ENCODE measurements at regions not wholly inside any gene's neighbourhood (a gene's known extent, or its start where the extent isn't known, plus 50 kb on each side); places are given as distances from the start of the nearest gene placed in this dataset.

DNA sequence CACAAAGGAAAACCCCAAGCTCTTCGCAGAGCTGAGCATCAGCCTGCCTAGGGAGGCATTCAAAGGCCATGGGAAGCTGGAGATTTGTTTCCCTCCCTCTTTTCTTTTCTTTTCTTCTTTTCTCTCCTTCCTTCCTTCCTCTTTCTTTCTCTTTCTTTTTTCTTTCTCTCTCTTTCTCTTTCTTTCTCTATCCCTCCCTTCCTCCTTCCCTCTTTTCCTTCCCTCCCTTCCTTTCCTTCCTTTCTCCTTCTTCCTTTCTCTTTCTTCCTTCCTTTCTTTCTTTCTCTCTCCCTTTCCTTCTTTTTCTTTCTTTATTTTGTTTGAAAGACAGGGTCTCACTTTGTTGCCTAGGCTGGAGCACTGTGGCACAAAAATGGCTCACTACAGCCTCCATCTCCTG is 168.4 kb upstream of the ARL4C start:
- Histone ChIP-seq H3K27me3 (replicated peaks in 1 of 2; ENCODE audit: control insufficient read depth in 2 of 2, insufficient read depth in 2 of 2, low read length in 1 of 2) (no peaks in the 10 kb centered on the region), H3K9ac (ENCODE audit: control insufficient read depth, insufficient read depth, low read length) (no peak overlapping the region), H3K27ac (ENCODE audit: control insufficient read depth, insufficient read depth) (no peak overlapping the region), H3K36me3 (ENCODE audit: control insufficient read depth in 2 of 2, insufficient read depth in 2 of 2, low read length in 1 of 2) (no peaks in the 10 kb centered on the region), H3K4me3 (no peak overlapping the region), H3K4me1 (ENCODE audit: control insufficient read depth, insufficient read depth, low read length) (no peaks in the 10 kb centered on the region), H3K79me2 (ENCODE audit: control insufficient read depth, insufficient read depth, low read length) (no peaks in the 10 kb centered on the region), H3K9me3 (replicated peaks; ENCODE audit: control insufficient read depth, insufficient read depth, low read length) (no peaks in the 10 kb centered on the region; the same call in 2 of the 3 replicates), H4K20me1 (ENCODE audit: control insufficient read depth, insufficient read depth) (no peaks in the 10 kb centered on the region), H2AFZ (ENCODE audit: control insufficient read depth, low read depth, low read length) (no peak overlapping the region), H3K4me2 (ENCODE audit: control insufficient read depth, insufficient read depth) (no peak overlapping the region)
- intact Hi-C loops (cut with micrococcal nuclease; ENCODE audit: unreplicated experiment): no loop called here
- 6% methylated on average over 1 of the region's 1 CpG for WGBS (ENCODE audit: insufficient coverage, insufficient replicate concordance, low lambda C conversion rate, missing lambda C conversion rate)
- ChIA-PET SMC1A (ENCODE audit: uncharacterized antibody, unreplicated experiment) (no interaction called here), RAD21 (ENCODE audit: unreplicated experiment) (no interaction called here), CTCF (no interaction called here), POLR2A (no interaction called here)
- ATAC-seq (no peak), DNase-seq (ENCODE audit: low read depth, low spot score) (no peak), FAIRE-seq (no peak)
- TF ChIP-seq ATF7 (IDR thresholded peaks at IDR 0.05; ENCODE audit: low read depth): no peak
- no peak for TF ChIP-seq SMARCA5 (IDR thresholded peaks at IDR 0.05)
- TF ChIP-seq BMI1 (IDR thresholded peaks at IDR 0.05; ENCODE audit: borderline replicate concordance): no peak
- no peak for TF ChIP-seq PAX8 (IDR thresholded peaks at IDR 0.05)
- TF ChIP-seq RBBP5 (conservative IDR thresholded peaks at IDR 0.05): no peak
- no TSS peak for BruUV-seq (replicated peaks)
- in situ Hi-C loops (cut with MboI): no loop called here

DNA sequence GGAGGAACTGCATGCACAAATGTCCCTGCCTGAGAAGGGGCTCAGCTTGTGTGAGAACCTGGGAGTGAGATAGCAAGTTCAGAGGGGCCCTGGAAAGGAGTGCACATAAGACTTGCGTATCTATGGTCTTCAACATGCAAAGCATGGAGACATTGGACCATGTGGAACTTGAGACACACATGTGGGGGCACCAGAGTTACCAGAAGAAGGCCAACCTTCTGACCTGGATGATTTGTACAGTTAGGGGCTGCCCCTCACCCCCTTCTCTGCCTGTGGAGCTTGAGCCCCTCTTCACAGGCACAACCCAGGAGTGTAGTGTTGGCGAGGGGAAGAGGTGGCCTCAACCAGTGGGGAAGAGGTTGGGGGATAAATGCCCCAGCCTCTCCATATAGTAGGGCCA is 165.0 kb upstream of the ARL4C start:
- RAD21 ChIA-PET (ENCODE audit: unreplicated experiment): no interaction called here
- no peak overlapping the region for H3K9ac ChIP-seq (ENCODE audit: control insufficient read depth, insufficient read depth, low read length)
- H3K4me1 ChIP-seq (ENCODE audit: control insufficient read depth, insufficient read depth, low read length): no peaks in the 10 kb centered on the region
- CTCF ChIA-PET: interaction anchor here (0.6 kb wide), 1 partner anchor 929 kb away, joined by 3 read pairs; no protein-coding TSS in a partner anchor
- intact Hi-C loops (cut with micrococcal nuclease; ENCODE audit: unreplicated experiment): no loop called here
- 0% methylated on average over 2 of the region's 2 CpGs for WGBS (ENCODE audit: insufficient coverage, insufficient replicate concordance, low lambda C conversion rate, missing lambda C conversion rate)
- FAIRE-seq (no peak), DNase-seq (ENCODE audit: low read depth, low spot score) (no peak), ATAC-seq (no peak)
- H2AFZ ChIP-seq (ENCODE audit: control insufficient read depth, low read depth, low read length): no peak overlapping the region
- H3K36me3 ChIP-seq (ENCODE audit: control insufficient read depth in 2 of 2, insufficient read depth in 2 of 2, low read length in 1 of 2): no peaks in the 10 kb centered on the region
- H3K4me3 ChIP-seq: no peak overlapping the region
- H3K4me2 ChIP-seq (ENCODE audit: control insufficient read depth, insufficient read depth): no peak overlapping the region
- no peaks in the 10 kb centered on the region for H3K79me2 ChIP-seq (ENCODE audit: control insufficient read depth, insufficient read depth, low read length)
- H3K27me3 ChIP-seq (replicated peaks in 1 of 2; ENCODE audit: control insufficient read depth in 2 of 2, insufficient read depth in 2 of 2, low read length in 1 of 2): no peaks in the 10 kb centered on the region
- no peaks in the 10 kb centered on the region; the same call in 2 of the 3 replicates for H3K9me3 ChIP-seq (replicated peaks; ENCODE audit: control insufficient read depth, insufficient read depth, low read length)
- POLR2A ChIA-PET: no interaction called here
- in situ Hi-C loops (cut with MboI): no loop called here
- no peak for TF ChIP-seq NFYA (IDR thresholded peaks at IDR 0.05; ENCODE audit: borderline replicate concordance, low read depth, low read length)
- no TSS peak for BruUV-seq (replicated peaks)
- H4K20me1 ChIP-seq (ENCODE audit: control insufficient read depth, insufficient read depth): no peaks in the 10 kb centered on the region
- no peak overlapping the region for H3K27ac ChIP-seq (ENCODE audit: control insufficient read depth, insufficient read depth)
- SMC1A ChIA-PET (ENCODE audit: uncharacterized antibody, unreplicated experiment): no interaction called here
